Sigmoid colon (tissue), 6 donors: ENCODE measurements at regions not wholly inside any gene's neighbourhood (a gene's known extent, or its start where the extent isn't known, plus 50 kb on each side); places are given as distances from the start of the nearest gene placed in this dataset.

Experiments
- DNase-seq: peaks from one replicate; pipeline ENCODE4 v3.0.0-alpha.2; 2019
- H3K27ac ChIP-seq, 4 donors: fragments of 200-600 bp; sonication (generic); one replicate each; pipeline ENCODE4 v1.5.1; 2016 to 2019; ENCODE audit warnings: mild to moderate bottlenecking in 1 of 4
- H3K27me3 ChIP-seq, 3 donors: fragments of 200-600 bp; sonication (generic); one replicate each; pipeline ENCODE4 v1.5.1; 2019; ENCODE audit warnings: mild to moderate bottlenecking in 1 of 3
- H3K36me3 ChIP-seq, 4 donors: fragments of 200-600 bp; sonication (generic); one replicate each; pipeline ENCODE4 v1.5.1; 2016 to 2019
- H3K4me1 ChIP-seq, 4 donors: fragments of 200-600 bp; sonication (generic); one replicate each; pipeline ENCODE4 v1.5.1; 2017 to 2019
- H3K4me3 ChIP-seq, 4 donors: fragments of 200-600 bp; sonication (generic); one replicate each; pipeline ENCODE4 v1.5.1; 2017 to 2019; ENCODE audit warnings: mild to moderate bottlenecking in 2 of 4, moderate library complexity in 1 of 4
- H3K9me3 ChIP-seq, 4 donors: fragments of 200-600 bp in 3 of 4; sonication (generic) in 3 of 4; one replicate each; pipeline versions ENCODE4 v1.5.1 to v1.6.1; 2013 to 2019
- CTCF ChIP-seq, 4 experiments: fragments of 450-650 bp in 3 of 4; fragments of 200-600 bp in 1 of 4; IDR thresholded peaks; one replicate each; pipeline ENCODE4 v1.5.1; 2016 to 2019; ENCODE audit warnings: antibody characterized with exemption in 4 of 4, mild to moderate bottlenecking in 3 of 4, moderate library complexity in 2 of 4
- EP300 ChIP-seq, 4 donors: sonication (generic); formaldehyde crosslinking; IDR thresholded peaks; one replicate each; pipeline ENCODE4 v1.6.1; 2017; ENCODE audit warnings: antibody characterized with exemption in 4 of 4
- POLR2A ChIP-seq, 2 donors: fragments of 450-650 bp; IDR thresholded peaks; one replicate each; pipeline ENCODE4 v1.6.1; 2016; ENCODE audit warnings: antibody characterized with exemption in 2 of 2, mild to moderate bottlenecking in 2 of 2, moderate library complexity in 2 of 2
- POLR2AphosphoS5 ChIP-seq, 4 donors: sonication (generic); formaldehyde crosslinking; IDR thresholded peaks; one replicate each; pipeline ENCODE4 v1.6.1; 2017; ENCODE audit warnings: antibody characterized with exemption in 4 of 4
- WGBS, 2 donors: extraction: QIAGEN DNeasy Blood & Tissue Kit; methylation state at CpG; one replicate each; pipeline ENCODE4 v1.1.7; 2013; 5-methylcytosine and 5-hydroxymethylcytosine counted together
- intact Hi-C: fragments of 100-400 bp; cut with DNase I; formaldehyde crosslinking; loops from one replicate; pipeline ENCODE4 v1.15.1; 2023
- donor health status: healthy with polysubstance abuse.
- donor health status: healthy.

- WGBS, 2 donors: 83 to 91% methylated on average over 7 of the region's 7 CpGs
- no peak for DNase-seq
- no peaks in the 10 kb centered on the region for H3K27me3 ChIP-seq
- no peak overlapping the region for H3K27ac ChIP-seq
- H3K9me3 ChIP-seq: no peaks in the 10 kb centered on the region
- H3K36me3 ChIP-seq: no peaks in the 10 kb centered on the region
- no peak for TF ChIP-seq POLR2A (IDR thresholded peaks at IDR 0.05)
- no peak for TF ChIP-seq POLR2AphosphoS5 (IDR thresholded peaks at IDR 0.05)
- TF ChIP-seq EP300 (IDR thresholded peaks at IDR 0.05): no peak
- no peak for TF ChIP-seq CTCF (IDR thresholded peaks at IDR 0.05)
- no peaks in the 10 kb centered on the region for H3K4me1 ChIP-seq
- H3K4me3 ChIP-seq: no peak overlapping the region
- intact Hi-C loops: no loop called here
These were observed 198.9 kb upstream of the MDGA2 start for GRCh38 chr14:47874350-47874749.

GRCh38 chr14:47872588-47872987 lies 197.2 kb upstream of the MDGA2 start:
- no peak overlapping the region for H3K27ac ChIP-seq
- no peak overlapping the region for H3K4me3 ChIP-seq
- intact Hi-C loops: no loop called here
- no peaks in the 10 kb centered on the region for H3K36me3 ChIP-seq
- no peaks in the 10 kb centered on the region for H3K9me3 ChIP-seq
- 88 to 93% methylated on average over 2 of the region's 2 CpGs for WGBS, 2 donors
- H3K4me1 ChIP-seq: no peaks in the 10 kb centered on the region
- no peak for DNase-seq
- TF ChIP-seq EP300 (IDR thresholded peaks at IDR 0.05): no peak
- no peak for TF ChIP-seq POLR2A (IDR thresholded peaks at IDR 0.05)
- TF ChIP-seq POLR2AphosphoS5 (IDR thresholded peaks at IDR 0.05): no peak
- H3K27me3 ChIP-seq: no peaks in the 10 kb centered on the region

- H3K4me3 ChIP-seq: no peak overlapping the region
- TF ChIP-seq POLR2A (IDR thresholded peaks at IDR 0.05) (no peak), CTCF (IDR thresholded peaks at IDR 0.05) (no peak), POLR2AphosphoS5 (IDR thresholded peaks at IDR 0.05) (no peak), EP300 (IDR thresholded peaks at IDR 0.05) (no peak)
- DNase-seq: no peak
- no peaks in the 10 kb centered on the region for H3K27me3 ChIP-seq
- no peaks in the 10 kb centered on the region for H3K36me3 ChIP-seq
- H3K27ac ChIP-seq: no peak overlapping the region
- intact Hi-C loops: no loop called here
- H3K4me1 ChIP-seq: no peaks in the 10 kb centered on the region
- peaks cover 0 to 2% (median 0%) of the 10 kb centered on the region in 4 donors for H3K9me3 ChIP-seq
These were observed 188.0 kb upstream of the MDGA2 start for GRCh38 chr14:47863441-47863840.

GRCh38 chr14:47857646-47858045 lies 182.2 kb upstream of the MDGA2 start:
- Histone ChIP-seq H3K4me1 (no peaks in the 10 kb centered on the region), H3K36me3 (no peaks in the 10 kb centered on the region), H3K27me3 (no peaks in the 10 kb centered on the region), H3K27ac (no peak overlapping the region), H3K9me3 (peaks cover 0 to 2% (median 0%) of the 10 kb centered on the region in 4 donors), H3K4me3 (no peak overlapping the region)
- intact Hi-C loops: no loop called here
- 77 to 80% methylated on average over 4 of the region's 4 CpGs for WGBS, 2 donors
- TF ChIP-seq POLR2AphosphoS5 (IDR thresholded peaks at IDR 0.05): no peak
- TF ChIP-seq POLR2A (IDR thresholded peaks at IDR 0.05): no peak
- no peak for TF ChIP-seq EP300 (IDR thresholded peaks at IDR 0.05)
- no peak for TF ChIP-seq CTCF (IDR thresholded peaks at IDR 0.05)
- no peak for DNase-seq

- no peak for DNase-seq
- peaks cover 0 to 3% (median 0%) of the 10 kb centered on the region in 4 donors for H3K9me3 ChIP-seq
- H3K4me1 ChIP-seq: no peaks in the 10 kb centered on the region
- no peak overlapping the region for H3K4me3 ChIP-seq
- WGBS, 2 donors: 0 to 29% methylated on average over 1 of the region's 1 CpG
- TF ChIP-seq POLR2A (IDR thresholded peaks at IDR 0.05) (no peak), CTCF (IDR thresholded peaks at IDR 0.05) (no peak), EP300 (IDR thresholded peaks at IDR 0.05) (no peak), POLR2AphosphoS5 (IDR thresholded peaks at IDR 0.05) (no peak)
- no peaks in the 10 kb centered on the region for H3K36me3 ChIP-seq
- no peak overlapping the region for H3K27ac ChIP-seq
- H3K27me3 ChIP-seq: no peaks in the 10 kb centered on the region
- intact Hi-C loops: no loop called here
These were observed 176.9 kb upstream of the MDGA2 start for GRCh38 chr14:47852278-47852677.
